Putamen (tissue), 1 donor: ENCODE measurements at regions not wholly inside any gene's neighbourhood (a gene's known extent, or its start where the extent isn't known, plus 50 kb on each side); places are given as distances from the start of the nearest gene placed in this dataset.

ENCODE experiments used
- DNase-seq: peaks from one replicate; pipeline ENCODE4 v3.0.0-alpha.2; 2016; ENCODE audit warnings: low spot score

DNA sequence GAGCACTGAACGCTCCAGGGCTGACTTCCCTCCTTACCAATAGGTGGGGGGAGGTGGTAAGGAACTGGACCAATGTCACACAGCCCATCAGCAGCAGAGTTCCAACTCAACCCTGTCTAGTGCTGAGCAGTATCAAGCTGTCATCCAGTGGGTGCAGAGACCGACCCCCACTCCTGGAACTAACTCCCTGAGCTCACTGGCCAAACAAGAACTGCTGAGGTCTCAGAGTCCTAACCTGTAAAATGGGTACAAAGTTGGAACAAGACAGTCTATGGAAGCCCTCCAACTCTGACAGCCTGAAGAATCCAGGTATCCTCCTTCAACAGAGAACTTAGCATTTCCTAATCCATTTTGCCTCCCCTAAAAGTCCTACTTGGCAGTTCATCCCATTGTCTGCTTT lies 91.1 kb upstream of the CLMN start:
- DNase-seq, result no peak

DNA sequence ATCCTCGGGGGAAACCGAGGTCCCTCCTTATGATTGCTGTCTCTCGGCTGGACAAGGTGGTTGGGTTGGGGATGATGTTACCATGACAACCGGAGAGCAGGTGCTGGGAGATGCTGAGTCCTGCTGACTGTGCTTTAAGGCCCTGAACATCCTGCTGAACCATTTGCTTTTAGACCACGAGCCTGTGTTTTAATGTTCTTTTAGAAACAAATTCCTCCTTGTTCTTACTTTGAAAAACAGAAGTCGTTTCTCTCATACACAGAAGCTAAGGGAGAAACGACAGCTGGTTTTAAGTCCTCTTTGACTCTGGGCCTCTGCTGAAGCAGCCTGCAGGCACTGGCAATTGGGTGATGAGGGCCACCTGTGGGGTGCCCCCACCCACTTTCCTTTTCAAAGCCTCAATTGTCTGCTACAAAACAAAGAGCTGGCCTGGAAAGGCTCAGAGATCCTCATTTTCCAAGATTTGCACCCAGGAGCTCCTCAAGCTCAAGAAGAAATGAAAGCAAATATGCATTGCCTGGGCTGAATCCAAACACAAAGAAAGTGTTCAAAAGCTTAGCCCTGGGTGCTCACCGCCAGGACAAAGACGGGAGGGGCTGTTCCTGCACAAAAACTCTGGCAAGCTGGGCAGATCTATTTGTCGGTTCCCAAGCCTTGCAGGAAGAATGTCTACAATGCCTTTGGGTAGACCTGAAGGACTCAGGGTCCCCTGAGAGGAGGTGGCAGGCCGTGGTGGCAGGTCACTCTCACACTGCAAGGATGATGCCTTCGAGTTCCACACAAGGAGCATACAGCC lies 90.0 kb upstream of the CLMN start:
- DNase-seq, result peak; percentile 56

DNA sequence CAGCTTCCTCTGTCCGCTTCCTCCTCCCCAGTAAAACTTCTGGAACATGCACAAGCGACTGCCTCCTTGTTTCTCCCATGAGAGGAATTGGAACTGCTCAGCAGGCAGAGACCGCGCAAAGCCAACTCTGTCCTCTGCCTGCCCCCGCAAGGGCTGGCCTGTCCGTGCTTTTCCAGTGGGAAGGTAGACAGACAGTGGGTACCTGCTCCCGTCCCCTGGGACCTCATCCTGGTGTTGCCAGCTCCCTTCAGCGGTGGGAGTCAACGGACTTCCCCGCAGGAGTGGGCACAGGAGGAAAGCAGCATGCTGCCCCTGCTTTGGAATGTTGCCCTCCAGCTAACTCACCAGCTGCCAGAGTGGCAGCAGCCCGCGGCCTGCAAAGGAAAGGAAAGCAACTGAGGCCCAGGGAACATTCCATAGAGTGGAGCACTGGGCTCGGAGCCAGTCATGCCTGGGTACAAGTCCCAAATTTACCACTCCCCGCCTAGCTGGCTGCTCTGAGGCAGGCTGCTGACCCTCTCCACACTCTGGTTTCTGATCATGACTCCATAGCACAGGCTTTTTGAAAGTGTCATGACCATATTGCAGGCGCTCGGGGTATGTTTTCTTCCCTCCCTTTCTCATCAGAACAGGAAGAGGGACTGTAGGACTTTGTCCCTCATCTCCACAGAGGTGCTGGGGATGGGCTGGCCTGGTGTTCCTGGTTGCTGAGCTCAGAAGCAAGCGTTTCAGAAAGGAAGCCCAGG lies 89.2 kb upstream of the CLMN start:
- no peak for DNase-seq

DNA sequence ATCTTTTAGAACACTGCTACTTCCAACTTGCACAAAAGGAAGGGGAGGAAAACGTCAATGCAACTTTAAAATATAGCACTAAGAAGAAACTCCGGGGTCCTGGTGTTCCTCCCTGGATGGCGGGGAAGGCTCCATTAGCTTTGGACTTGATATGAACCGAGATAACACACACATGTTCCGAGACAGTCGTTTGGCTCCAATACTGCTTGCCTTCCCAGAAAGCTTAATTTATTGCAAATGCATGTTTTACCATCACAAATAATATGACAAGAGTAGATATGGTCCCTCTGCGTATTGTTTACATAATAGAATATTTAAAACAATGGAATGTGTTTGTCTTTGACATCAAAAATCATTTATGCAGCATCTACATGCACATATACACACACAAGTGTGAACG lies 87.6 kb upstream of the CLMN start:
- DNase-seq, result no peak

DNA sequence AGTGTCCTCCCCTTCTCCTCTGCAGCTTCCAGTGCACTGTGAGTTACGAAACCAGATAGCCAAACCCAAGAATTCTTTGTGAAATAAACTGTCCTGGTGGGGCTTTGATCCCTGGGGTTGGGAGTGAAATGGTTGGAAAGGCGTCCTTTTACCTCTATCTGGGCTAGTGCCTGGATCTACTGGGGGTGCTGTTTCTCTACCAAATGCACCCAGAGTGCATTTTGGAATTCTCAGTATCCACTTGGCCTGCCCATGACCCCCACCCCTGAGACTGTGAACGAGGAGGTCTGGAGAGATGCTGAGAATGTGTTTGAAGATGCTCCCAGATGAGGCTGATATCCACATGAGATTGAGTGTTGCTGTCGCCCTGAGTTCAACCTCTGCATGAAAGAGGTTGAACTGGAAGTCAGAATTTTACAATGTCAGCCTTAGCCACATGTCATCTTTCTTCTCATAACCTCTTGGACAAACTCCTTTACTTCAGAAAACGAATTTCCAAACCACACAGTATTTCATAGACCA lies 87.1 kb upstream of the CLMN start:
- DNase-seq, result no peak

DNA sequence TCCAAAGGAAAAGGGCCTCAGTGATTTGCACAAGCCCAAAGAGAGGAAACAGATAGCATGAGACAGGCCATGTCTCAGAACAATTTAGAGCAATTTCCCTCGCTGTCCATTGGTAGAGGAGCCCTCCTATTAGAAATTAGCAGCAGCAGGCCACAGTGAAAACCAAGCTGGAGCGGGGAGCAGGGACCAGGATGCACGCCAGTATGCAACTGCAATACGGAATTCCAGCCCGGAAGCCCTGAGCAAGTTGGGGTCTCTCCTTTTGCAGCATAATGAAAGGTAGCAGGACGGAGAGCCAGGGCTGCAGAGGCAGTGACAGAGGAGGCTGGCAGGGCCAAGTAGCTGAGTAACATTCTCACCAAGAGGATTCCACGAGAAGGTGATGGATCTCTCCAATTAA lies 84.9 kb upstream of the CLMN start:
- DNase-seq, result no peak

DNA sequence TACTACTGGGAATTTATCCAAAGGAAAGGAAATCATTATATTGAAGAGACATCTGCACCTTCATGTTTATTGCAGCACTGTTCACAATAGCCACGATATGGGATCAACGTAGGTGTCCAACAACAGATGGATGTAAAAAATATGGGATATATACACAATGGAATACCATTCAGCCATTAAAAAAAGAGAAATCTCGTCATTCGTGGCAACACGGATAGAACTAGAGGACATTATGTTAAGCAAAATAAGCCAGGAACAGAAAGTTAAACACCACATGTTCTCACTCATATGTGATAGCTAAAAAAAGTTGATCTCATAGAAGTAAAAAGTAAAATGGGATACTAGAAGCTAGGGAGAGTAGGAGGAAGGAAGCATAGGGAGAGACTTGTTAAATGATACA lies 82.9 kb upstream of the CLMN start:
- DNase-seq, result no peak

DNA sequence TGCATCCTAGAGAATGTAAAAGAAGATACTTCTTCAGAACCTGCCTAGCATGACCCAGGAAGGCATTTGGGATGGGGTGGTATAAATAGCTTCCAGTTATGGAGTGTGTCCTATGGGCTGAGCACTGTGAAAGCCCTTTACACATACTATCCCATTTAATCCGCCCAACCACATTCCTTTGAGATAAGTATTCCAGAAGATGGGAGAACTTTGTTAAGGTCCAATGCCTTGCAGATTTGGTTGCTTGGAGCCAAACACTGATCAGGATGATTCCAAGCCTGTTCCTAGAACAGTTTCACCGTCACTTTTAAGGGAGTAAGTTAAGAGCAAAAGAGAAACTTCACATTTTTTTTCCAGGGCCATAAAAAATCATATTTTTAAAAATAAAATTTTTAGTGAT lies 82.5 kb upstream of the CLMN start:
- no peak for DNase-seq

DNA sequence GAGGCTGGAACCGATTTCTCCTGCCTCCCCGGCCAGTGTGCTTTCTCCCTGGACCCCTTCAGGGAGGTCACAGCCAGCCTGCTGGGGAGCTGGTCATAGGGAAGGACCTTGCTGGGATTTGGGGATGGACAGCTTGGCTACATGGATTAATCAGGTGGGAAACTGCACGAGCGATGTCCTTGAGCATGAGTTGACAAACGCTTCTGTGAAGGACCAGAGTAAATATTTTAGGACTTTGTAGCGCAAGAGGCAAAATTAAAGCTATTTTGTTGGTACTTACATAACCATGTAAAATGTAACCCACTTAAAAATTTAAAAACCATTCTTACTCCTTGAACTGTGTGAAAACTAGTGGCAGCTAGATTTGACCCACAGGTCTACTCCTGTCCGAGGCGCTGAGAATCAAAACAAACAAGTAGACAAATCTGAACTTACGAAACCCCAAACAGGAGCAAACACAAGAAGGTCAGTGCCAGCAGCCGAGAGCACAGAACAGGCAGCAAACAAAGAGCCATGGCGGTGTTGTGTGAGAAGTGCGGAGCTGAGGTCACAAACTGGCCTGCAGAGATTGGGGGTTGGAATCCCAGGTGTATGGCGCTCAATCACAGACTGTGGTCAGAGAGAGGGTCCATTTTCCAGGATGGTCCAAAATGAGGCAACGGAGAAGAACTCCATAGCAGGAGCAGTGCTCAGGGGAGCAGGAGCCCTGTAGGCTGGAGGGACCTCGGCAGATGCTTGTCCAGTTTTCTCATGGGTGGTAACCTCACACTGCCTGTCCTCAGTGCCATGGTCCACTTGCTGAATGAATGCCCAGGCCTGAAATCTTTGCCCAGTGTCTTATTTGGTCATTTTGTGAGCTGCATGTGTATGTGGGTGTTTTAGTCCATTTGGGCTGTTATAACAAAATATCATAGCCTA lies 79.2 kb upstream of the CLMN start:
- no peak for DNase-seq

DNA sequence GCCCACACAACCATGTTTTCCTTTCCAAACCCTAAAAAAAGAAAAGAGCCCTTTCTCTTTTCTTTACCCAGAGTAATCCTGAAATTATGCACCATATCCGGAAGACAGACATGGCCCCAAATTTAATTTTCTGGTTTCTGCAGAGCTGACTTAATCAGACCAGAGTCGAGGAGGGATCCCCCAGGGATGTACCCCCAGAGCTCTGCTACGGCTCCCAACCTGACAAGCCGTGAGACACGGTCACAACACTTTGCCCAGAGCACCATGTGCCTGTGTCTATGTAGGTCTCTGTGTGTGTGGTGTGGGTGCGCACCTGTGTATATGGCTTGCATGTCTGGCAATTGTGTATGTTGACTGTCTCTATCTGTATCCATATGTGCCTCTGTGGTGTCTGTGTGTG lies 77.6 kb upstream of the CLMN start:
- DNase-seq, result no peak

DNA sequence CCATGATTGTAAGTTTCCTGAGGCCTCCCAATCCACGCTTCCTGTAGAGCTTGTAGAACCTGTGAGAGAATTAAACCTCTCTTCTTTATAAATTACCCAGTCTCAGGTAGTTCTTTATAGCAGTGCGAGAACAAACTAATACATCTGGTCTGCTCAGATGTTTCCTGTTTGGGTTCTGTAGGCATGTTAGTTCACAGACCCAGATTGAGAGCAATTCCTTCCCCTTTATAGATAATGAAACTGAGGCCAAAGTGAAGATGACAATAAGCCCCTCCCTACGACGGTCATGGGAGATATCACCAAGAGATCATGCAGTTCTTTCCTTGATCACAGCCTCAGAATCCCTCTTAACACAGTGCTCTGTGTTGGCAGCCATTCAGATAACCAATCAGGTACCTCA lies 76.5 kb upstream of the CLMN start:
- DNase-seq, result no peak

DNA sequence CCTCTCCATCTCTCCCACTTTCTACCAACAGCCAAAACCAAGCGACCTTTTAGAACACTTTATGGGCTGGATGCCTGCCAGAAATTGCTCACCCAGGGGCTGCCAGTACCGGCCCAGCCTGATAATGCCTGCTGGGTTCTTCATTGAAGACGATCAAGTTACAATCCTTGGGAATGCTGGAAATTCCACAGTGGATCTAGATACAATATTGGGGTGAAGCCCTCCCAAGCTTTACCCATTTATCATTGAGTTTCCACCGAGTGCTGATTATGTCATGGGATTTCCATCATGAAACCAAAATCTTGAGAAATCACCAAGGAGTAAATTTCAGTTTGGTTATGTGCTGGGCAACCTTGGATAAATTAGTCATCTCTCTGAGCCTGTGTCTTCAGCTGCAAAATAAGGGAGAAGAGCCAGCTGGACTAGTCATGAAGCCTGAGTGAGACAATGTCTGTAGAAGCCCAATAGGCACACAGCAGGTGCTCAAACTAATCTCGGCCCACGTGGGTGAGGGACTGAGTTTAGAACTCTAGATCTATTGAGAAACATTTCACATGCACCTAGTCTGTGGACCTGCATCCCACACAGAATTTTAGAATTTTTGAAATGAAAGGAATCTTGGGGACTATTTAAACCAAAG lies 75.5 kb upstream of the CLMN start:
- DNase-seq, result no peak

DNA sequence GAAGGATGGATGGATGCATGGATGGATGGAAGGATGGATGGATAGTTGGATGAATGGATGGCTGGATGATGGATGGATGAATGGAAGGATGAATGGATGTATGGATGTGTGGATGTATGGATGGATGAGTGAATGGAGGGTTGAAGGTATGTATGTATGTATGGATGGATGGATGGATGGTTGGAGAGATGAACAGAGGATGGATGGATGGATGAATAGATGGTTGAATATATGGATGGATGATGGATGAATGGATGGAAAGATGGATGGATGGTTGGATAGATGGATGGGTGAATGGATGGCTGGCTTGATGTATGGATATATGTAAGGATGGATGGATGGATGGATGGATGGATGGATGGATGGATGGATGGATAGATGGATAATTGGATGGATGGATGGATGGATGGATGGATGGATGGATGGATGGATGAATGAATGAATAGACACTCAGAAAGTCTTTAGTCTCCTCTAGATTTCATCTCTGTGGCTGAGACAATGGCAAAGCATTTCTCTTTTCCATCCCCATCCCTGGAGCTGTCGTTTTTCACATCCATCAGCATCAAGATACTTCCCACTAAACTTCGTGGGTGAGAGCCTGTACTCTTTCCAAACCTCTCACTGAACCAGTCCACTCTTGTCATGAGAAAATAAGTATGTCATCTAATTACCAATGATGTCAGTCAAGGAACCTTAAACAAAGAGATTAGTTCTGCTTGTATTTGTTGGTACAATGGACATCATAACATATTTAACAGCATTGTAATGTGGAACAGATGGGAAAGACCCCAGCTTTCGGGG lies 74.8 kb upstream of the CLMN start:
- no peak for DNase-seq

DNA sequence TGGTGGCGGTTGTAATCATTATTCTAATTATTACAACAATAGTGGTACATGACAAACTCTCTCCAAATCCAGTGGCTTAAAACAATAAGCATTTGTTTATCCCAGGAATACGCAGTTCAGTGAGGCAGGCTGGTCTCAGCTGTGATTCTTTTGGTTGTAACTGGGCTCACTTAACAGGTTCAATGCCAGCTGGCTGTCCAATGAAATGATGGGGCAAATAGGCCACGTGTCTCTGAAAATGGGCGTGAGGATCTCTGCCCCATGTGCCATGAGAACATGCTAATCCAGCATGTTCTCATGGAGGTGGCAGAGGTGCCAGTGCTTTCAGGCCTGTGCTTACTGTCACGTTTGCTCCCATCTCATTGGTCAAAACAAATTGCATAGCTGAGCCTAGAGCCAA lies 73.1 kb upstream of the CLMN start:
- DNase-seq, result no peak

DNA sequence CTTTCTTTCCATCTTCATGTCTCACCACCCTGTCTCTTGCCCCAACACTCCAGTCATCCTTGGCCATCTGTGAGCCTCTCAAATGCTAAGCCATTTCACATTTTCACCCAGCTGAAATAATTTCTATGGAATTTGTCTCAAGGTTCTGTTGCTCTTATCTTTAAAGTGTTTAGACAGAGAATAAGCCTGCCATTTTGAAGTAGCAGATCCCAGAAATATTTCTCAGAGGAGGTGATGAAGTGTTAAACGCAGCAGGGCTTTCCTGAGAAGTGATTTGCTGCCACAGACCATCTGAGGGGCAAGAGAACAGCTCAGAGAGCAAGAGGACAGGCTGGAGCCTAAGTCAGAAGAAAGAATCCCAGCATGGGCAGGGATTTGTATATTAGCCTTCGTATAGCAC lies 71.6 kb upstream of the CLMN start:
- DNase-seq, result no peak

DNA sequence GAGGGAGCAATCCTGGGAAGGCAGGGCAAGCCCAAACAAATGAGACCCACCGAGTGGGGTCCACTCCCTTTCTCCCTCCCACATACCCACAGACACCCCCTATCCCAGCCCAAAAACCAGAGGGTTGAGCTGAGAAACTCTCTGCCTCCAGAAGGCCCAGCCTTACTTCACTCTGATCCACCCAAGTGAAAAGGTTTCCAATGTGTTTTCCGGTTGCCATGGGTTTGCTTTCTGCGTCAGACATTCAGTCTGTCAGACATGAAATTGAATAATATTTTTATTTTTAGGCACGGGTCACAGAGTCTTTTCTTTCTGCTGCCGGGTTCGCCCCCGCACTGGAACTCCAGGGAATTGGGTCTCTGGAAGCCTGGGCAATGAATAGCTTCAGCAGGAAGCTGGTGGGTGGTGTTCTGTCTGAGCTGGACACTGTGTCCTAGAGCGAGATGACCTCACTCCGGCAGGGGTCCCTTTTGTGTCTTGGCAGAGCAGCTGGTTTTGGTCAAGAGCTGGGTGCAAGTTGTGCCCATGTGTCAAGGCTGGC lies 69.8 kb upstream of the CLMN start:
- no peak for DNase-seq

DNA sequence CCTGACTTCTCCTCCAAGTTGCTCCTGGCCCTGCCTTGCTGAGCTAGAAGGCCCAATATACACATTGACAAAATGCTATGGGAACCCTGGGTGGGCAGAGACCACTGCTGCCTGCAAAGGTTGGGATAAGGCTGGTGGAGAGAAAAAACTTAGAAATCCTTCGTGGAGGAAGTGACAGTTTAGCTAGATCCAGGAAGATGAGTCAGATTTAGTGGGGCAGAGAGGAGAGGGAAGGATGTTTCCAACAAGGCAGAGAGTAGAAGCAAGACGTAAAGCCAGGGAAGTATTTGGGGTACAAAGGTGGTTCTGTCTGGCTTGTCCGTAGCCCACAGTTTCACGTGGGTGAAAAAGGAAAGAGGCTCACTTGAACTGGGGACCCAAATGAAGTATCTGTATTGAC lies 69.0 kb upstream of the CLMN start:
- DNase-seq, result no peak

DNA sequence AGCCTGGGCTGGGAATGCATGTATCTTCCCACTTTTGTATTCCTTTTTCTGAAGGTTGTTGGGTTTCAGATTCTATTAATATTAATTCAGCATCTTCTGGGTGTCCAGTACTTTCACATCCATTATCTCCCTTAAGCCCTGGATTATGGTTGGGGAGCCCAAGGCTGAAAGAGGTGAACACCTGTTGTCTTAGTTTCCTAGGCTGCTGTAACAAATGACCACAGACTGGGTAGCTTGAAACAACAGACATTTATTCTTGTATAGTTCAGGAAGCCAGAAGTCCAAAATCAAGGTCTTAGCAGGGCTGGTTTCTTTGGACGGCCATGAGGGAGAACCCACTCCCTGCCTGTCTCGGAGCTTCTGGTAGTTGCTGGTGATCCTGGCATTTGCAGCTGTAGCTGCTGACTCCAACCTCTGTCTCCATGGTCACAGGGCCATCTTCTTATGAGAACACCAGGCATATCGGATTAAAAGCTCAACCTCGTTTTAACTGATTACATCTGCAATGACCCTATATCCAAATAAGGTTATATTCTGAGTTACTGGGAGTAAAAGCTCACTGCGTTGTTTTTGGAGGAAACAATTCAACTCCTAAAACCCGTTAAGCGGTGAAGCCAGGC lies 68.2 kb upstream of the CLMN start:
- no peak for DNase-seq

DNA sequence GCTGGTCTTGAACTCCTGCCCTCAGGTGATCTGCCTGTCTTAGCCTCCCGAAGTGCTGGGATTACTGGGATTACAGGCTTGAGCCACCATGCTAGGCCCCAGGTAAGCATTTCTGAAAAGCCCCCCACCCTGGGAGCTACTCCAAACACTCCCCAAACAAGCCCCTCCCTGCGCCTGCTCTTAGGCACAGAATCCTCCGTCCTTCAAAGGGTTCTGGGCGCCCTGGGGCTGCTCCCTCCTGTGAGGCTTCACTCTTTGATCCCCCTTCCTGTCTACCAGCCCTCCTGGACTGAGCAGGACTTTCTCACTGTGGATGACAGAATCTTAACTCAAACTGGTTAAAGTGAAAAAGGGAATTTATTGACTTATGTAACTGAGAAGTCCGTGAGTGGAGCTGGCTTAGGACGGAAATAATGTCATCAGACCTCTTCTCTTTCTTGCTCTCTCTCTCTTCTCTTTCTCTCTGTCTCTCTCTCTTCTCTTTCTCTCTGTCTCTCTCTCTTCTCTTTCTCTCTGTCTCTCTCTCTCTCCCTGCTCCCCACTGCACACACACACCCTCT lies 66.9 kb upstream of the CLMN start:
- DNase-seq, result no peak

DNA sequence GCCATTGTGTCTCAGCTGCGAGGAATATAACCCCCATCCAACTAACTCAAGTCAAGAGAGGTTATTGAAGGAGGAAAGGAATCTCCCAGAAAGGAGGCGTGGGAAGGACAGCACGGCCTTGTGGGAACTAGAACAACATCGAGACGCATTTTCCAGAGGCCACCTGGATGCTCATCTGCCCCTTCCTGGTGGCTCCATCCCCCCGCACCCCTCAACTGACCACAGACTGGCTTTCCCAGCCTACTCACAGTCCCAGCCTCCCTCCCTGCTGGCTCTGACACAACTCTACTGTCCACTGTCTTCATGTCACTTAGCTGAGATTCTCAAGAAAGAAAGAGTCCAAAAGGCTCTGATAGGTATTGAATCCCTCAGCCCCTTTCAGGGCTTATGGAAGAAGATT lies 66.0 kb upstream of the CLMN start:
- DNase-seq, result no peak
